Stimulated activated CD4-positive, alpha-beta T cell treated with anti-CD3 and anti-CD28 coated beads, Interleukin-12 subunit alpha, Interleukin-12 subunit beta, amount 100 ng/mL, for 48 hours (primary cell): ENCODE measurements at regions not wholly inside any gene's neighbourhood (a gene's known extent, or its start where the extent isn't known, plus 50 kb on each side); places are given as distances from the start of the nearest gene placed in this dataset.

Experiments used
- DNase-seq, 3 donors: peaks; one replicate each; pipeline ENCODE4 v3.0.0-alpha.2; 2020; ENCODE audit warnings: low read depth in 2 of 3, low spot score in 1 of 3

GRCh38 chr5:124332273-124332672 lies 414.2 kb downstream of the ZNF608 start:
- no peak for DNase-seq

- DNase-seq = no peak
These were observed 415.7 kb downstream of the ZNF608 start for GRCh38 chr5:124330595-124331220.

- DNase-seq = no peak
These were observed 418.2 kb downstream of the ZNF608 start for GRCh38 chr5:124328201-124328600.

GRCh38 chr5:124318661-124319060 lies 427.8 kb downstream of the ZNF608 start:
- DNase-seq = no peak

GRCh38 chr5:124317451-124317850 lies 429.0 kb downstream of the ZNF608 start:
- DNase-seq = no peak

- DNase-seq = no peak
These were observed 430.6 kb downstream of the ZNF608 start for GRCh38 chr5:124315741-124316415.

GRCh38 chr5:124310453-124310852 lies 436.0 kb downstream of the ZNF608 start:
- DNase-seq = no peak

- no peak for DNase-seq
These were observed 437.0 kb downstream of the ZNF608 start for GRCh38 chr5:124309241-124309980.

- no peak for DNase-seq
These were observed 443.1 kb downstream of the ZNF608 start for GRCh38 chr5:124303366-124303765.

GRCh38 chr5:124302533-124302932 lies 443.9 kb downstream of the ZNF608 start:
- no peak for DNase-seq

- no peak for DNase-seq
These were observed 444.6 kb downstream of the ZNF608 start for GRCh38 chr5:124301850-124302249.

- DNase-seq = no peak
These were observed 445.4 kb downstream of the ZNF608 start for GRCh38 chr5:124300815-124301621.

- DNase-seq = no peak
These were observed 448.6 kb downstream of the ZNF608 start for GRCh38 chr5:124297826-124298225.

- no peak for DNase-seq
These were observed 454.1 kb downstream of the ZNF608 start for GRCh38 chr5:124292322-124292855.

GRCh38 chr5:124289641-124290311 lies 456.7 kb downstream of the ZNF608 start:
- DNase-seq = no peak

- no peak for DNase-seq
These were observed 457.3 kb downstream of the ZNF608 start for GRCh38 chr5:124289130-124289529.

- DNase-seq = no peak
These were observed 458.6 kb downstream of the ZNF608 start for GRCh38 chr5:124287813-124288212.

GRCh38 chr5:124285733-124286132 lies 460.7 kb downstream of the ZNF608 start:
- DNase-seq = no peak

GRCh38 chr5:124285071-124285470 lies 461.4 kb downstream of the ZNF608 start:
- DNase-seq = no peak

- no peak for DNase-seq
These were observed 463.4 kb downstream of the ZNF608 start for GRCh38 chr5:124283031-124283430.

- DNase-seq = no peak
These were observed 466.4 kb downstream of the ZNF608 start for GRCh38 chr5:124280079-124280478.
